AG10803 (cell line): ENCODE measurements at regions not wholly inside any gene's neighbourhood (a gene's known extent, or its start where the extent isn't known, plus 50 kb on each side); places are given as distances from the start of the nearest gene placed in this dataset.
"Not testable (repeated sequence)": the region's sequence is repeated elsewhere in the genome, so short reads cannot be mapped to it uniquely, and the experiment has no call there.

ENCODE experiments used
- DNase-seq: peaks from one replicate; pipeline ENCODE4 v3.0.0; 2010; ENCODE audit warnings: low read depth
- H3K4me3 ChIP-seq: 2 replicates; pipeline ENCODE4 v1.5.1; 2011; ENCODE audit warnings: mild to moderate bottlenecking, low read length, control low read depth
- TF ChIP-seq, protein P1 (sequence below): conservative IDR thresholded peaks from 2 replicates; pipeline ENCODE4 v1.5.1; 2011; ENCODE audit warnings: mild to moderate bottlenecking, low read length, control low read depth, inconsistent platforms

DNA sequence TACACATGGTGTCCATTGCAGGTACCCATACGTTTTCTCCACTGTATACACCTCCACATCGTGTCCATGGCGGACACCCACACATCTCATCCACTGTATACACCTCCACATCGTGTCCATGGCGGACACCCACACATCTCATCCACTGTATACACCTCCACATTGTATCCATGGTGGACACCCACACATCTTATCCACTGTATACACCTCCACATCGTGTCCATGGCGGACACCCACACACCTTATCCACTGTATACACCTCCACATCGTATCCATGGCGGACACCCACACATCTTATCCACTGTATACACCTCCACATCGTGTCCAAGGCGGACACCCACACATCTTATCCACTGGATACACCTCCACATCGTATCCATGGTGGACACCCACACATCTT is 50.4 kb upstream of the TTC34 start:
- DNase-seq, H3K4me3 ChIP-seq: not testable (repeated sequence)

DNA sequence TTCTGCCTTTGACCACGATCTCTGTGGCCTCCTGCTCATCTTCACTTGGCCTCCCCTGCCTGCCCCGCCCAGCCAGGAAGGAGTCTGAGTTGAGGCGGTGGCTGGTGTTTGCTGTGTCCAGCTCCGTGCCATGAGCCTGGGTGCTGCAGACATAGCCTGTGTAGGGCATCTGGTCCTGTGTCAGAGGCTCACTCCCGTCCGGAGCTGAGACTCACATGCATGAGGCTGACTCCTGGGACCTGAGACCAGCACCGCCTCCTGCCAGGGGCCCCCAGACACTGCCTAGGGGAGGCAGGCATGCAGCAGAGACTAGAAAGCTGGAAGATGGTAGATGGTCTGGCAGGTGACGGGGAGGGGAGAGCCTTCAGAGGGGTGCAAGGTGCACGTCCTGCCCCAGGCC is 52.2 kb upstream of the TTC34 start:
- no peak overlapping the region for H3K4me3 ChIP-seq
- no peak for DNase-seq
- TF ChIP-seq, protein P1, sequence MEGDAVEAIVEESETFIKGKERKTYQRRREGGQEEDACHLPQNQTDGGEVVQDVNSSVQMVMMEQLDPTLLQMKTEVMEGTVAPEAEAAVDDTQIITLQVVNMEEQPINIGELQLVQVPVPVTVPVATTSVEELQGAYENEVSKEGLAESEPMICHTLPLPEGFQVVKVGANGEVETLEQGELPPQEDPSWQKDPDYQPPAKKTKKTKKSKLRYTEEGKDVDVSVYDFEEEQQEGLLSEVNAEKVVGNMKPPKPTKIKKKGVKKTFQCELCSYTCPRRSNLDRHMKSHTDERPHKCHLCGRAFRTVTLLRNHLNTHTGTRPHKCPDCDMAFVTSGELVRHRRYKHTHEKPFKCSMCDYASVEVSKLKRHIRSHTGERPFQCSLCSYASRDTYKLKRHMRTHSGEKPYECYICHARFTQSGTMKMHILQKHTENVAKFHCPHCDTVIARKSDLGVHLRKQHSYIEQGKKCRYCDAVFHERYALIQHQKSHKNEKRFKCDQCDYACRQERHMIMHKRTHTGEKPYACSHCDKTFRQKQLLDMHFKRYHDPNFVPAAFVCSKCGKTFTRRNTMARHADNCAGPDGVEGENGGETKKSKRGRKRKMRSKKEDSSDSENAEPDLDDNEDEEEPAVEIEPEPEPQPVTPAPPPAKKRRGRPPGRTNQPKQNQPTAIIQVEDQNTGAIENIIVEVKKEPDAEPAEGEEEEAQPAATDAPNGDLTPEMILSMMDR: no peak

GRCh38 chr1:2854151-2854550 is 52.7 kb upstream of the TTC34 start:
- no peak overlapping the region for H3K4me3 ChIP-seq
- TF ChIP-seq, protein P1: no peak
- no peak for DNase-seq

DNA sequence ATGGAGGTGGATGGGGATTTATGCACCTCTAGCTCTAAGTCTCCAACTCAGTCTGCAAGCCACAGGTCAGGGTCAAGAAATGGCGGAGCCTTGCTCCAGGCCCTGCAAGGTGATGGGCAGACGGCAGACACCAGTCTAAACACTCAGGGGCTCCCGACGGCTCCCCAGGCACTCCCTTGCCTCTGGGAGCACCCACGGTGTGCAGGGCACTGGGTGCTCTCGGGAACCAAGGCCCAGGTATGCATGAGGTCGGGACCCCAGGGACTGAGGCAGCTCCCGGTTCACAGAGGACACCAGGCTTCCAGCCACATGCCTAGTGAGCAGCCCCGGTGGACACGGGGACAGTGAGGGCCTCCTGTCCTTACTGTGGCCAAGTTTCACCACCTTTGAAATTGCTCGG is 53.1 kb upstream of the TTC34 start:
- H3K4me3 ChIP-seq: no peak overlapping the region
- no peak for DNase-seq
- TF ChIP-seq, protein P1: no peak

DNA sequence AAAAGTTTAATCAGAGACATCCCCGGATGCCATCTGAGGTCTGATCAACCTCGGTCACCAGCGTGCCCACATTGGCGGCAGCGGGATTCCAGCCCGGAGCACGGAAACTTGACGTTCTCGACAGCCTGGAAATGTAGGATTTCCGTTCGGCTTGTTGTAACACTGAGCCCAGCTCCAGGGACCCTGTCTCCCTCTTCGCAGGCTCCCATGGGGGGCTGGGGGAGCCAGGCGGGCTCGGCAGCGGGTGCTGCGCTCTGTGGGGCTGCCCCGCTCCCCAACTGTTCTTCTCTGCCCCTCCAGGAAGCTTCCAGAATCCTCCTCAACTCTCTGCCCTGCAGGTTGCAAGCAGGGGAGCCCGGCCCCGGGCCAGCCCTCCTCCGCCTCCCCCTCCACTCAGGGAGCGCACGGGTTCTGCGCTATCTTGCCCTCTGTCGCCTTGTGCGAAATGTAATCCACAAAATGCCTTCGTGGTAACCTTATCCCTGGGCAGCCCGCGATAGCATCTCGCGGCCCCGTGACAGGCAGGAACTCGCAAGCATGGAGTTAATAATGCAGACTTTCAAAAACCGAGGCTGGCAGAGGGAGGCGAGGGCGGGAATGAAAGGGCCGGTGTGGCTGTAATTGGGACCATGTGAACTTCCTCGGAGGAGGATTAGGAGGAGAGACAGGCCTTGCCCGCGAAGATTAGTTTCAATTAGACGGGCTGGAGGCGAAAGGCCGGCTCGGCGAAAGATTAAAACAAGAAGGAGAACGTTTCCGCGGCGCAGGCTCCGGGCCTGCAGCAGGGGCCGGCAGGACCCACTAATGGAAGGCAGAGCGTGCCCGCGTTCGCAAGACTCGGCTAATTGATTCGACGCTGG is 53.9 kb upstream of the TTC34 start:
- TF ChIP-seq, protein P1: no peak
- no peak overlapping the region for H3K4me3 ChIP-seq
- no peak for DNase-seq

GRCh38 chr1:2856066-2856390 is 54.5 kb upstream of the TTC34 start:
- no peak overlapping the region for H3K4me3 ChIP-seq
- TF ChIP-seq, protein P1: no peak
- no peak for DNase-seq

GRCh38 chr1:2856676-2857375 is 55.3 kb upstream of the TTC34 start:
- H3K4me3 ChIP-seq: no peak overlapping the region
- no peak for DNase-seq
- TF ChIP-seq, protein P1: no peak
